HG02884 (cell line): ENCODE measurements at regions not wholly inside any gene's neighbourhood (a gene's known extent, or its start where the extent isn't known, plus 50 kb on each side); places are given as distances from the start of the nearest gene placed in this dataset.
"Not testable (repeated sequence)": the region's sequence is repeated elsewhere in the genome, so short reads cannot be mapped to it uniquely, and the experiment has no call there.

Experiments
- ATAC-seq: cut with Tn5 transposase; IDR thresholded peaks from one replicate; pipeline ENCODE4 v1.9.1; 2021; ENCODE audit warnings: mild to moderate bottlenecking, moderate library complexity; ENCODE audit not compliant: unreplicated experiment

DNA sequence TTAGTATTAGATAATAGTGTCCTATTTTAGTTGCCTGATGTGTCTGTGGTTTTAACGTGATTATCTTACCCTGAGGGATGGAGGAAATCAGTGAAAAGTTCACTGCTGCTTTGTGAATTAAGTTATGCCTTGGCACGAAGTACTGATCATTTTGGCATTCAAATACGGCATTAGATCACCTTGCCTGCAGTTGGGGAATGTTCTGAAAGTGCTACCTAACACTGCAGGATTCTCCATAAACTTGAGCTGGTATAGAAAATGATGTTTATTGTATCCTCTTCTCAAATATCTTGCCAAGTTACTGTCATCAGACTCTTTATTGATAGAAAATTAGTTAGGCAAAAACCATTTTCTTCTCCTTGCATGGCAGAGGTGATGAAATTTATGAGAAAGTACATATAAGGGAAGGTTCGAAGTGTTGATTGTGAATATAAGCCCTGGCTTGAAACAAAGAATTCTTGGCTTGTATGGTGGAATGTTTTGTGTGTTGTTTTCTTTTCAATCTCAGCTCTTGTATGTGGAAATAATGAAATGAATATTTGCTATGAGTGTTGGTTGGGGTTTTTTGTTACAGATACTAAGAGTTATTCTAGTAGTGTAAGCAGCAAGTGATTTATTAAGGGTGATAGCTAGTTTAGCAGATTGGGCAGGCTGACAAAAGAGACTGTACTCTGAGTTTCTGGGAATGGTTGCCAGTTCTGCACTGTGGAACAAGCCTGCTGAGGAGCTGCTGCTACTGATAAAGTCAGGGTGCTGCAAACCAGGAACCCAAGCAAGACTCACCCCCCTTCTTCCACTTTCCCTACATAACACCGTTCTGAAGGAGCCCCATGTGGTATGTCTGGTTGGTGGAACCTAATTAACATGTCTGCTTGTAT is 448.3 kb downstream of the PCNX1 start:
- no peak for ATAC-seq

DNA sequence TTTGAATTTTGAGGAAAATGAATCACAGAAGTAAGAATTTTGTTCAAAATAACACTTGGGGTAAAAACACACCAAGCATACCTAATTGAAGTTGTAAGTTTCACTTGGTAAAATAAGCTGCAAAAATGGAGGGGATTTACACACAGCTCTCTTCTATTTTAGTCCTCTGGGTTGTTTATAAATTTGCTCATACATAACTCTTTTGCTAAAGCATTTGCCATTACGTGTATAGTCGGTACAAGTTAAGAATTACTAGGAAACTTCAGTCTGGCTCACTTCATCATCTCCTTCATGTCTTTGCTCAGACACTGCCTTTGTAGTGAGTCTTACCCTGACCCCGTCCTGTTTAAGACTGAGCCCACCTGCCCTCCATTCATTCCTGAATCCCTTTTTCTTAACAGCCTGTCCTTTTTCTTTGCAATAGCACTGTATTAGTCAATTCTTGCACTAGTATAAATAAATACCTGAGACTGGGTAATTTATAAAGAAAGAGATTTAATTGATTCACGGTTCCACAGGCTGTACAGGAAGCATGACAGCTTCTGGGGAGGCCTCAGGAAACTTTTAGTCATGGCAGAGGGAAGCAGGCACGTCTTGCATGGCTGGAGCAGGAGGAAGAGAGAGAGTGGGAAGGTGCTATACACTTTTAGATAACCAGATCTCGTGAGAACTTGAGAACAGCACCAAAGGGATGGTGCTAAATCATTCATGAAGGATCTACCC is 451.1 kb downstream of the PCNX1 start:
- ATAC-seq = no peak

DNA sequence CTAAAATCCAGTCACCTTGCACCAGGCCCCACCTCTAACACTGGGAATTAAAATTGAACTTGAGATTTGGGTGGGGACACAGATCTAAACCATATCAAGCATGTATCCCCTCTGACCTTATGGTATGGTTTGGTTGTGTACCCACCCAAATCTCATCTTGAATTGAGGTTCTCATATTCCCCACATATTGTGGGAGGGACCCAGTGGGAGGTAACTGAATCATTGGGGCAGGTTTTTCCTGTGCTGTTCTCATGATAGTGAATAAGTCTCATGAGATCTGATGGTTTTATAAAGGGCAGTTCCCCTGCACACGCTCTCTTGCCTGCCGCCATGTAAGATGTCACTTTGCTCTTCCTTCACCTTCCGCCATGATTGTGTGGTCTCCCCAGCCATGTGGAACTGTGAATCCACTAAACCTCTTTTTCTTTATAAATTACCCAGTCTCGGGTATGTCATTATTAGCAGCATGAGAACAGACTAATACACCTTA is 451.7 kb downstream of the PCNX1 start:
- not testable (repeated sequence) for ATAC-seq

DNA sequence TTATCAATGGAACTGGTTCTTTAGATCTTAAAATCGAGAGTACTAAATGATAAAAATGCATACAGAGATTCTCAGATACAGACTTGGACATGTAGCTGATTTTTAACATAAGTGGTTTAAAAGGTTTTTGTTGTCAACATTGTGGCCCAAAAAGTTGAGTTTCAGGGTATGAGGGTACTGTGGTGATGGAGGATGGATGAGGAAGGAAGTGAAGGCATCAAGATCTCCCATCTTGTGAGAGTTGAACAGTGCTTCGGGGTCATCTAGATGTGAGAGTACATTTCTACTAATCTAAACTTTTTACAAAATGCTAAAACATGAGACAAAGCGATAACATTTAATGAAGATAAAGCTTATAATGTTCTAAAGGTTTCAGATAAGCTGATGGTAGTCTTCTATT is 452.6 kb downstream of the PCNX1 start:
- no peak for ATAC-seq

DNA sequence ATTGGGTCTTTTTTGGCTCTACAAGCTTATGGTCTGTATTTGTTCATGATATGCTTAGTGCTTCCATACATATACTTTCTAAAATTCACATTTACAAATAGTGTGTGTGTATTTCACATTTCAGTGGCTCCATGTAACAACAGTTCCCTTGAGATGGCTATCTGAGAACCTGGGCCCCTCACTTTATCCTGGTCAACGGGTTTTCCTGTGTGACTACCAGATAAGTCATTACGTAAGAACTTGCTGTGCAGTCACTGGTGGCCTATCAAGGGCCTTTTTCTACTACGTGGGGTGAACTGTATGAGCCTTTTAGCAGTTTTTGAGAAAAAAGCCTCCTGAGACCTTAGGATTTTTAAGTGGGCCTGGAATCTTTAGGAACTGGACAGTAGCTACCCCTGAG is 454.1 kb downstream of the PCNX1 start:
- no peak for ATAC-seq

DNA sequence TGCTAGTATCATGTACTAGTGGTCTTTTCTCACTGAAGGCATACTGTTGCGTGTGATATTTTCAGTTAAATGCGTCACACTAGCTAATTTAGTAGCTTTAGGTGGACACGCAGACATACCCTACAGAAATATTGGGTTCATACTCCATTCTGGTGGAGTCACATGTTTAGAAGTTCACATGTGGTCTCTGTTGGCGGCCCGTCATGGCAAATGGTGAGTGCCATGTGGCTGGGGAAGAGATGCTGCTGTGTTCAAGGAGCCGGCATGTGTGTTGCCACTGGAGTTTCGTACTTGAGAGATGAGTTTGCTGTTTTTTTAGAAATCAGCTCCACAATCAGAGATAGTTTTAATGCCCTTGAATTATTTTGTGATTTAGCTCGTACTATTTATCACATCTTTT is 454.6 kb downstream of the PCNX1 start:
- no peak for ATAC-seq

DNA sequence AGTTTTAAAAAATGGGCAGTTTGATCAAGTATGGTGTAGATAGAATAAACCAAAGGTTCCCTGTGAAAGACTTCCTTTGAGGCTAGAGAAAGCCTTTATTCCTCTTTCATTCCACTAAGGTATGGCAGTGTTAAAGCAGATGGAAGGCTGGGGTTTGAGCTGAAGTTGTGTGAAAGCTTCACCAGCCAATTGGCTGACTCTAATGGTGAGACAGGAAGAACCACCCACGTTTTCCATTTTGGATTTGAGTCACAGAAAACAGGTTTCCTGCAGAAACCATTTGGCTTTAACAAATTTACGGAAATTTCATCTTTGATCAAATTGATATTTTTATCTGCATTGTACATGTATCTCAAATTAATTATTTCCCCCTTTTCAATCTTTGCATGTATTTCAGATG is 455.0 kb downstream of the PCNX1 start:
- no peak for ATAC-seq

DNA sequence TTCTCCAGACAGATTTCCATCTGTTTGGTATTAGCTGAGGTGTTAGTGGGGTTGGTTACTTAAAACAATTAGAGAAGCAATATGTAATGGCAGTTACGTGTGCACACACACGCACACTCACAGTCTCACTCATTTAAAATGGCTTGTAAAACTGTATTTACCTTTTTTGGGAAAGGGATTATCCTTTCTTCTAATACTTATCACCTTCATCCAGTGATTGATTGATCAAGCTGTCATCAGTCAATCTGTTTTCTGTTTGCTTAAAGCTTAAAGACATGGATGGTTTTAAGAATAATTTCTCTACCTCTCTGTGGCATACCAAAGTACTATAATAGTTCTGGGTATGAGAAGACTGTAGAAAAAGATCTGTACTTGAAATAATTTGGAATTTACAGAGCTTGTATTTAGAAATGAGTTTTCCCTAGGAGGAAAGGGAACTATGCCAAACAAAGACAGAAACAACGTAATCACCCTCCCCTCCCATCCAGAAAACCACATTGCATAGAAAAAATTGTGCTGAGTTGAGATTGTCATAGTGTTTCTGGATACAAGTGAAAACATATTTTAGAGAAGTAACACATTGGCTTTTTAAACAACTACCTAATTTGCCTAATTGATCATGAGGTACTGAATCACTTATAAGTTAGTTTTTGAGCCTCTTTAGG is 455.8 kb downstream of the PCNX1 start:
- no peak for ATAC-seq

DNA sequence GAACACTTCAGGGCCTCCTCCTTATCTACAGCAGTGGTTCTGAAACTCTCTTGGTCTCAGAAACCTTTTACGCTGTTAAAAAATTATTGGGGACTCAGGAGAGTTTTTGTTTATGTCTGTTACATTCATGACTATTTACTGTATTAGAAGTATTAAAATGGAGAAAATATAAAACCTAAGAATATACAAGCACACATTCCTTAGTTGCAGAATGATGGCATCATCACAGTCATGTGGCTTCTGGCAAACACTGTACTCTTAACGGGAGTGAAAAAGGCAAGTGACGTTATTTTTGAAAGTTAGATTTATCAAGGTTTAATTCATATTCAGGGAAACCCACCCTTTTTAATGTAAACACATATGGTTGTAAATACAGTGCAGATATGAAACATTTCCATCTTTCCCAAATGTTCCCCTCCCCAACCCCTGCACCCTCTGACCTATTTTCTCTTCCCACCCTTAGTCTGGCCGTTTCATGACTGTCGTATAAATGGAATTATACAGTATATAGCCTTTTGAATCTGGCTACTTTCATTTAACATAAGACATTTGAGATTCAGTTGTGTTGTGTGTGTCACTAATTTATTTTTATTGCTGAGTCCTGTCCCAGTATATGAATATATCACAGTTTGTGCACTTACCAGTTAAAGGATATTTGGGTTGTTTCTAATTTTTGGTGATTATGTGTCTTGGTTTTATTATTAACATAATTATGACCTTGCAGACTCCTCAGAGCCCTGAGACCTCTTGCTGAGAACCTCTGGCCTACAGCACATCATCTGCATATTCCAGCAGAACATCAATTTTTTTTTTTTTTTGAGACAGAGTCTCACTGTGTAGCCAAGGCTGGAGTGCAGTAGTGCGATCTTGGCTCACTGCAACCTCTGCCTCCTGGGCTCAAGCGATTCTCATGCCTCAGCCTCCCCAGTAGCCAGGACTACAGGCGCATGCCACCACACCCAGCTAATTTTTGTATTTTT is 457.0 kb downstream of the PCNX1 start:
- ATAC-seq = no peak

DNA sequence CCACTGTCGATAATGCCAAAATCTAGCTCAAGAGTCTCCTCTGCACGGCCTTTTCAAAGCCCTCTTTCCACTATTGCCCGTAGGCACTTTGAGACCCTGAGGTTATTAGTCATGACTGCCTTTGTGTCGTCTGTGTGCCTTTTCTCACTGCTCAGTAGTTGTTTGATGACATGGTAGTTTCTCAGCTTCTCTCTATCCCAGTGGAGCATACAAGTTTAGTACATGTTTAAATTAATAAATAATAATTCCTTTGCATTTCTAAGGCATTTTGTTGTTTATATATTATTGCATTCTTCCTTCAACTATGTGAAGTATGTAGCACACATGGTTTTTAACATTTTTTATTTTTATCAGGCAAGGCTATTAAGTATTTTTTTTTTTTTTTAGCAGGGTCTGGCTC is 458.1 kb downstream of the PCNX1 start:
- no peak for ATAC-seq

DNA sequence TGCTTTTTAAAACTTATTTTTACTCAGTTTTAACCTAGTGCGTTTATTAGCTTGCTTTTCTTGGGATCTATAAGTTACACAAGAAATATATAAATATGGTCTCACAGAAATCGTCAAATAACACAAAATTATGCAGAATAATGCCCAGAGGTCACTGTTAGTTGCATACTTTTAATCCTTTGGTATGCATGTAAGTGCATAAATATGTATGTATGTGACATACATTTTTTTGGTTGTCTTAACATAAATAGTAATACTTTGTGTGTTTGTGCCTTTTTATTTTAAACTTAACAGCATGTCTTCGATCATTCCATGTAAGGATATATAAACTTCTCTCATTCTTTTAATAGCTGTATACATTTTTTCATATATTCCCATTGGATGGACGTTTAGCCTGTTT is 459.6 kb downstream of the PCNX1 start:
- no peak for ATAC-seq

DNA sequence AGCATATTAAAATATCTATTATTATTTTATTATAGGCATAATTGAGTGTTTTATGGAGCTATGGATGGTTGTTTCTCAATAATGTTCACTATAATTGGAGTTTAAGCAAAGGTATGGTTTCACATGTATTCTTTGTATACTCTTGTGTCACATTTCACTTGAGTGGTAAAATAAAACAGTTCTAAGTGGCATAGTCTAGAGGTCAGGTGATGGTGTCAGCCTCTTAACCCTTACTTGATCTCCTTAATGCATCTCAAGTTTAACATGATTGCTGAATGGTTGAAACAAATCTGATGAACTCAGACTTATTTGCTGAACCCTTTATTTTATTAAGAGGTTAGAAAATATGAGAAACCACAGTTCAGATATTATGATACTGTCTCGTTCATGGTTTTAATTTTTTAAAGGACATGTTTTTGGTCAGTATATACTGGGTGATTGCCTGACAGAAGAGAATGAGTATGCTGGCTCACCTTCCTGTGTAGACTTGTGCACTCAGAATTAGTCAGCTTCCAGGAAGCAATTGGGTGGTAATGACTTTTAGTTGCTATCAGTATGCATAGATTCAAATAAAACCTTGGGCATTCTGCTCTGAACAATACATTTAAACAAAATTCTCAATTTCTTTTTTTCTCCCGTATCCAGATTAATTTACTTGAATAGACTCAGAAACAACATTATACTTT is 464.6 kb downstream of the PCNX1 start:
- no peak for ATAC-seq

DNA sequence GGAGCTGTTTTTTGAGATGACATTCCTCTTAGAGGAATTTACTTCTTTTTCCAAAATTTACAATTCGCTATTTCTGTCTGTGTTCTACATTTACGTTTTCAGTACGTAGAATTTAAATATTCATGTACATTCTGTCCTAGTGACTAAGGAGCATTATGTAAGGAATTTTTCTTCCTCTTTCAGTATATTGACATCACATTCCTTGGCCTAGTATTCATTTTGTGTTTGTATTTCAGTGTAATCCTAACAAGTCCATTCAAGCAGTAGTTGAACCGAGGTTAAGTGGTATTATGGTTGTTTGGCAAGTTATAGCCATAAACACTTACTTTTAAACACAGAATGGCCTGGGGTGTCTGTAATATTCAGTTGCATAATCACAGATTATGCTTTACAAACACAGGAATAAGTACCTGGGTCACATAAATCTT is 465.2 kb downstream of the PCNX1 start:
- no peak for ATAC-seq

DNA sequence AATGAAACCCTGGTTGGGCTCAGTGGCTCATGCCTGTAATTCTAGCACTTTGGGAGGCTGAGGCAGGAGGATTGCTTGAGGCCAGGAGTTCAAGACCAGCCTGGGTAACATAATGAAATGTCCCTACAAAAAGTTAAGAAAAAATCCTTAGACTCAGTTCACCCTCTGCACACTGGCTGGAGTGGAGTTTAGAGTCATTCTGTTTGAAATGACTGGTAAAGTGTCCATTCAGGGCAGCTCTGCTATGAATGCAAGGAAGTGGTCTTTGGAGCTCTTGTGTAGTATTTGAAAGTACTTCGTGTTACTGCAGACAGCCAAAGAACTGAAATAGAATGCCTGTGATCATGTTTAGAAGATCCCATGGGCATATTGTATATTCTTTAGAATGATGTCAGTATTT is 466.5 kb downstream of the PCNX1 start:
- no peak for ATAC-seq

DNA sequence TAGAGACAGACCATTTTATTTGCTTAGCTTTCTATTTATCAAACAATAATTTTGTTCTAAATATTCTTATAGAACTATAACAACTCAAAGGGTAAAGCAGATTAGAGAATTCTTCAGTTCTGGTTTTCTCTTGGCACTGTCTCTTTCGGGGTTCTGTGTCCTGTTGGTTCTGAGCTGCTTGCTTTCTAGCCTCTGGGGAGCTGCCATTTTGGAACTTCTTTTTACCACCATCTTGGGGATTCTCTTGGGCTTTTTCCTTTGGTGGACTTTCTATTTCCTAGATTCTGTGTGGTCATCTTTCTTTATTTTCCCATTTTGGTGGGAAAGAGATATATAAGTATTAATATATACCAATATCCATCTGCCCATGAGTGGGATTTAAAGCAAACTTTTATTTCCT is 467.7 kb downstream of the PCNX1 start:
- ATAC-seq = no peak

DNA sequence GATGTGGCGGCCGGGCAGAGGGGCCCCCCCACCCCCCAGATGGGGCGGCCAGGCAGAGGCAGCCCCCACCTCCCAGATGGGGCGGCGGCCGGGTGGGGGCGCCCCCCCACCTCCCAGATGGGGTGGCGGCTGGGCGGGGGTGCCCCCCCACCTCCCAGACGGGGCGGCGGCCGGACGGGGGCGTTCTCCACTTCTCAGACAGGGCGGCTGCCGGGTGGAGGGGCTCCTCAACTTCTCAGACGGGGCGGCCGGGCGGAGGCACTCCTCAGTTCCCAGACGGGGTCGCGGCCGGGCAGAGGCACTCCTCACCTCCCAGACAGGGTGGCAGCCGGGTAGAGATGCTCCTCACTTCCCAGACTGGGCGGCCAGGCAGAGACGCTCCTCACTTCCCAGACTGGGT is 469.8 kb downstream of the PCNX1 start:
- no peak for ATAC-seq

DNA sequence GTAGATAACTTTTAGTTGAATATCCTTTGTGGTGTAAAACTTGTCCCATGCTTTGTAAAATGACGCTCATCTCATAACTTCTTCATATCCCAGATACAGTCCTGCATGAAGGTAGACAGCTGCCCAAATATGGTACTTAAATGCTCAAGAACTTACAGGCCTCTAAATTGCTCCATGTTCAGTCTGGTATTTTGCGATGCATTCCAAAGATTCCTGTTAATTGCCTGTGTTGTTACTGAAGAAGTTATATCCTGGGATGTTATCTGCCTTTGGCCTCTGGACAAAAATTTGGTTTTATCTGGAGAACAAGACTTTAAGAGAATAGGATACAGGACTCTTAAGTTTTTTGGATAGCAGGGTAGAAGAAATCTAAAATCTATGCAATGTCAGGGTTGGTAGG is 473.0 kb downstream of the PCNX1 start:
- ATAC-seq = no peak

DNA sequence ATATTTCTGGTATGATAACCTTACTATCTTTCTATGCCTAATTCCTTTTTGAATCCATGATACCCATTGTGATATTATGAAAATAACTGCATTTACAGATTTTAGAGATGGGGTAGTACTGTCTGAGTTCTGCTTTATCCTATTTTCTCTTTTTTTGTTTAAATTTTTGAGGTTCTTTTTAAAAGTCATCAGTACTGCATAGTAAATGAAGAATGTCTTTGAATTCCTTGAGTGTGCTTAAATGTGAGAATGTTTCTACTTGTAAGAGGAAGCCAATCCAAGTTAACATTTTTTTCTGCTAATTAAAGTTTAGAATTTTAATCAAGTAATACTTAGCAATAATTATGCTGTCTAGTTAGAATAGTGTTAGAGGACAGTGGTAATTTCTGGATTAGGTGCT is 474.6 kb downstream of the PCNX1 start:
- no peak for ATAC-seq

DNA sequence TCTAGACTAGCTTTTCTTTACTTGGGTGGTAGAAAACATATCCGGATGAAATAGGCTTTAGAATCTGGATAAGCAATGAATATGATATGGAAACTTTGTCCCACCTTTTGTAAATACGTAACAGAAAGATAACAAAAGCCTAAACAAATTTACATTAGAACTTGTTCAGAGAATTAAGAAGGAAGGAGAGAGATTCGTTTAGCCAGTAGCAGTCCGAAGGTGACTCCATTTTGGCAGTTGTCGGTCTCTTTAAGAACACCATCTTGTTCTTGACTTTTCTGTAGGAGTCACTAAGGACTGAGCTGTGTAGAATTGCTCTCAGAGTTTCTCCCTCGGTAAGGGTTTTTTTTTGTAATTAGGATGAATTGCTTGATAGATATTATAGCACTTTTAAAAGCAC is 475.1 kb downstream of the PCNX1 start:
- no peak for ATAC-seq

DNA sequence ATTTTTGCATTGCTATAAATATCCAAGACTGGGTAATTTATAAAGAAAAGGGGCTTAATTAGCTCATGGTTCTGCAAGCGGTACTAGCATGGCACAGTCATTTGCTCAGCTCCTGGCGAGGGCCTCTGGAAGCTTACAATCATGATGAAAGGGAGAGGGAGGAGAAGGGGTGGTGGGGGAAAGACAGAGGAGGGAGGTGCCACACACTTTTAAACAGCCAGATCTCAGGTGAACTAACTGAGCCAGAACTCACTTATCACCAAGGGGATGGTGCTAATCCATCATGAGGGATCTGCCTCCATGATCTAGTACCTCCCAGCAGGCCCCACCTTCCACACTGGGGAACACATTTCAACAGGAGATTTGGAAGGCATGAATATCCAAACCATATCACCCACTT is 476.3 kb downstream of the PCNX1 start:
- ATAC-seq = no peak
